GM21423 (cell line): ENCODE measurements at regions not wholly inside any gene's neighbourhood (a gene's known extent, or its start where the extent isn't known, plus 50 kb on each side); places are given as distances from the start of the nearest gene placed in this dataset.

ENCODE experiments used
- ATAC-seq: cut with Tn5 transposase; IDR thresholded peaks from one replicate; pipeline ENCODE4 v1.9.1; 2021; ENCODE audit warnings: mild to moderate bottlenecking, moderate library complexity; ENCODE audit not compliant: unreplicated experiment

DNA sequence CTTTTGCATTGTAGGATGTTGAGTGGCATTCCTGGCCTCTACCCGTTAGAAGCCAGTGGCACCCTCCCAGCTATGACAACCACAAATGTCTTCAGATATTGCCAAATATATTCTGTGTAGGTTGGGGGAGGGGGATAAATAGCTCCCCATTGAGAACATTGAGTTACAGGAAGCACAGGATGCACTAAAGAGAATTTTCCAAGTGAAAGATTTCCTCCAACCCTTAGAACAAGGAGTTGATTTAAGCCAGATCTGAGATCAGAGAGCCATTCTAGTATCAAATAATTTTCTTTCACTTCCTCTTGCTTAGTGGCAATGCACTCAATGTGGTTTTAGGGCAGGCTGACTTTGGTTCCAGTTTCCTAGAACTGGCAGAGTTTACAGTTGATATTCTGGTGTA is 436.6 kb downstream of the C4orf33 start:
- ATAC-seq, result peak; percentile 96

DNA sequence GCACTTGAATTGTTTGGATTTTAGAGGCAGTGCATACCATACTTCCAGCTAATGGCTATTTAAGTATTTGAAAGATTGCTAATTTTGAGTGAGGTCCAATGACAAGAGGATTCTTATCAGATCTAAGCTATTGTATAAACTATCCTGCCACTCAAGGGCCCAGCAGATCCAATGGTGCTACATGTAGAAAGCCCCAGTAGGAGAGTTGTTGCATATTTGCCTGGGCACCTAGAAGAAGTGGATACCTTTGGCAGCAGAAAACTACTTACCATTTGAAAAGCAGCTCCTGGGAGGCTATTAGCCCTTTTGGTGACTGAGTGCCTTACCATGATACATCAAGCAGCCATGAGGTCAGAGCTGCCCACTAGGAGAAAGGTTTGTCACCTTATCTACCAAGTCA is 447.3 kb downstream of the C4orf33 start:
- ATAC-seq, result no peak

DNA sequence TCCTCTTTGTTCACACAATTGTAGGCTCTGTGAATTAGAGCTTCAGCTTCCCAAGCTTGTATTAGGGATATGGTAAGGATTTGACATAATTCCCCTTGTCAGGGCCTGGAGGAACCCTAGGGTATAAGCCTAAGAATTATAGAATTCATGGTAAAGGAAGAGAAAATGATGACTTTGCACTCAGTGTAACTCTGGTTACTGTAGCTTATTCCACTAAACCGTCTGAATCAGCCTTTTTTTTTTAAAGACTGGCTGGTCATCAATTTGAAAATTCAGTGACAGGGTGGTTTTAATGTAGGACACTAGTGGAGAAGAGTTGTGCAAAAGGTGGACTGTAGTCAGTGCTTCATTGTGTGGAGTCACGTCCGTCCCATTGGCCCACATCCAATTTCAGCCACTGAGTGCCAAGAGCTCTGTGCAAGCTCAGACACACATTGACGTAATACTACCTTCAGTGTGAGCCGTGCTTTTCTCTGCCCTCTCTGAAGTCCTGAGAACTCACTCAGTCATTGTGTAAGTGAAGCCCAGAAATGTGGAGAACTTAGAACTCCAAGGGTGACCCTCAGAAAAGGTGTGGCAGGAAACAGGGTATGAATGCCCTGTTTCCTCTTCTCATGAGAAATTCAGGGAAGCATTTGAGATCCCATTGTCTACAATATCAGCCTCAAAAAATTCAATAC is 449.8 kb downstream of the C4orf33 start:
- no peak for ATAC-seq

DNA sequence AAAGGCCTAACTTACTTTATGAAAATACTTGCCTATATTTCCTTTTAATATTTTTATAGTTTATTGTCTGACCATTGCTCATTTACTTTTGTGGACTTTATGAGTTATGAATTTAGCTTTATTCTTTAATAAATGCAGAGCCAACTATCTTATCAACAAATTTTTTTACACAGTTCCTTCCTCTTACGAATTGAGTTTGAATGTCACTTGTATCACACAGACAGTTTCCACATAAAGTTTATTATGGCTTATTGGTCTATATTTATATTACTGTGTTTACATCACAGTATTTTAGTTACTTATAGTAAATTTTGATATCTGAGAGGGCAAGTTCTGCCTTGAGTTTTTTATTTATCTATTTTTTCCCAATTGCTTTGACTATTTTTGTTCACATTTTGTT is 450.6 kb downstream of the C4orf33 start:
- ATAC-seq, result no peak

DNA sequence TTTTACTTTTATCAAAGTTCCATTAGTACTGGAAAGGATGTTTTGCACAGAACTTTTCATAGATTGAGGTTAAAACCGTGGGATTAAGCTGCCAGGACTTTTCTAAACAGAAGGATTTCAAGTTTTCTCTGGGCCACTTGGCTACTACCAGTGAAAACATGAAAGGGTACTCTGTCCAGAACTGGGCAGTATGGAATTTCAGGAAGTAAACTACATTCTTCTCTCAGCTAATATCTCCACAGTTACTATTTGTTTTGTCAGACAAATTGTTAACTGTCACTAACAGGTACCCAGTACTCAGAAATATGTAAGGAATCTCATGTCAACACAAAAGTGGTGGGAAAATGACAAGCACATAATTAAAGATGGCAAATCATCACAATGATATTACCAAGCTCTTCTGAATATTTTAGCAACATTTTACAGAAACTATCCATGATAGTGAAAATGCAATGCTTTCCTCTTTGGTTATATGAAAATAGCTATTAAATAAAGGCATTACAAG is 454.4 kb downstream of the C4orf33 start:
- no peak for ATAC-seq

DNA sequence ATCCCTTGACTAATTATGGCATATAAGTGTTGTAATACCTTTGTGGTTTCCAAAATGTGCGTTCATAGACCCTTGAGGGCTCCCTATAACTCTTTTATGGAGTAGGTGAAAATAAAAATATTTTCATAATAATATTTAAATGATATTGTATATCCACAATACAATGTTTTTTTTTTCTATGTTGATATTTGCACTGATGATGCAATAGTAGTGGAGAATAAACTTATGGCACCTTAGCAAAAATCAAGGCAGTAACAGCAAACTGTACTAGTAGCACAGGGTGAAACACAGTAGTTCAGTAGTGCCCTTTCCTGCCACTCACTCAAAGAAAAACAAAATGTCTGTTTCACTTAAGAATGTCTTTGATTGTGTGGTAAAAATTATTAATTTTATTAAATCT is 465.3 kb downstream of the C4orf33 start:
- no peak for ATAC-seq

DNA sequence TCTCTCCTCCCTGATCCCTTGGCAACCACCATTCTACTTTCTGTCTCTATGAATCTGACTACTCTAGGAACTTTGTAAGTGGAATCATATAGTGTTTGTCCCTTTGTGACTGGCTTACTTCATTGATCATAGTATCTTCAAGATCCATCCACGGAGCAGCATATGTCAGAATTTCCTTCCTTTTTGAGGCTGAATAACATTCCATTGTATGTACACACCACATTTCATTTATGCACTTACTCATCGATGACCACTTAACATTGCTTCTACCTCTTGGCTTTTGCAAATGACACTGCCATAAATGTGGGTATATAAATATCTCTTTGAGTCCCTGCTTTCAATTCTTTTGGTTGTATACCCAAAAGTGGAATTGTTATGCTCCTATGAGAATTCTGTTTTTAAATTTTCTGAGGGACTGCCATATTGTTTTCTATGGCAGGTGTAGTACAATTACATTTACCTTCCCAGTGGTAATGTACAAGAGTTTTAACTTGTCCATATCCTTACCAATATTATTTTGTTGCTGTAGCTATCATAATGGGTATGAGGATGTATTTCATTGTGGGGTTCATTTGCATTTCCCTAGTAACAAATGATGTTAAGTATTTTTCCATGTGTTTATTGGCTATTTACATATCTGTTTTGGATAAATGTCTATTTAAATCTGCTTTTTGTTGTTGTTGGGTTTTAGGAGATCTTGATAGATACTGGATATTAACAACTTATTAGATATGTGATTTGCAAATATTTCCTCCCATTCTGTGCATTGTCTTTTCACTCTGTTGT is 466.1 kb downstream of the C4orf33 start:
- no peak for ATAC-seq

DNA sequence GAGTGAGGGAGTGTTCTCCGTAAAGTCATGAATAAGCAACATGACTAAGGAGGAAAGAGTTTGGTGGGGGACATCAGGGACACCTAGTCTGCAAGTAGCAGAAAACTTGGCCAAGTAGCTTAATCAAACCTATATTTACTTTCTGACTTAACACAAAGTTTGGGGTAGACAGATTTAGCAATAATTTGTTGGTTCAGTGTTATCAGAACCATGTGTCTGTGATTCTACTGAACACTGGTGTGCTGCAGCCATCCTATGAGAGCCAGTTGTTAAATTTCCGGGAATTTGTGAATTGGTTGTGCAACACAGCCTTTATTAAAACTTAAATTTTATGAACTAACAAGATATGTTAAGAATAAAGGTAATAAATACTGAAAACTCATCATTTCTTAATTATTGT is 469.3 kb downstream of the C4orf33 start:
- ATAC-seq, result no peak

DNA sequence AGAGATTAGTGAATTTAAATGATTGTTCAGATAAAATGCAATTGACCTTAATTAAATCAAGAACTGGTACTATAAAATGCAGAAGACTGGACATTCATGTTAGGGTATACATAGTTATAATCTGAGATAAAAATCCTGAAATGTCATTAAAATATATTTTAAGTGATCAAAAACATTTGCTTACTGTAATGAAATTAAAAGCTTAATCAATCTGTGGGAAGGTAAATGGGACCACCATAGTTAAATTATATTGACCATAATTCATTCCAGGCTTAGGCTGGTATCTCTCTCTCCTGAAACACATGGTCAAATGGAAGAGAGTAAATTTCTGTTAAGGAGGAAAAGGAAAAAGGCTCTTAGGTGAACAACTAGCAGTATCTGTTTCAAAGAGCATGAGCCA is 474.4 kb downstream of the C4orf33 start:
- no peak for ATAC-seq

DNA sequence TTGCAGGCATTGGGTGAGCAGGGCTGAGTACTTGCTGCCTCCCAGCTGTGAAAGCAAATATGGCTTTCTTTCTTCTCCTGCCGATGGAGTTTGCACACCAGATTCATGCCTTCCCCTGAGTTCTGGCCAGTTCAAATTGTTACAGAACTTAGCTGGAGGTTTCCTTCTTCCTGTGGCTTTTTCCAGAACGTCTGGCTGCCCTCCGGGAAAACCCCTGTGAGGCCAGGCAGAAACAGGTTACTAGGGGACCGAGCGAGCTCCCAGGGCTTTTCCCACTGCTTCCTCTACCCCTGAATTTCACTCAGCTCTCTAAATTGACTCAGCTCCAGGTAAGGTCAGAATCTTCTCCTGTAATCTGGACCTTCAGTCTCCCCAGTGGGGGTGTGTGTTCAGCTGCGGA is 482.4 kb downstream of the C4orf33 start:
- no peak for ATAC-seq

DNA sequence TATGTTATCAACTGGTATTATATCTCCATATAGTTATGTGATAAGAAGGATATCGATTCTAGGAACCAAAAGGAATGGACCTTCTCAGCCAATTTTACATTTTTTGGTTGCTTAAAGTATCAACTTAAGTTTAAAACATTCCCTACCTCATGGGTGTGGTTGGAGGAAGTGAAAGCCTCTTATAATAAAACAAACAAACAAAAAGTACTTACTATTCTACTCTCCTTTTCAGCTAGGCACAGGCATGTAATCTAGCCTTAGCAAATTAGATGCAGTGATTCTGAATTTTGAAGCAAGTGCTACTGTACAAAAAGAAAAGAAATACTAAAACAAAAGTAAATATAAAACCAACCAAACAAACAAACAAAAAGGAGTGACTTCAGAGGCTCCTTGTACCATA is 485.4 kb downstream of the C4orf33 start:
- no peak for ATAC-seq

DNA sequence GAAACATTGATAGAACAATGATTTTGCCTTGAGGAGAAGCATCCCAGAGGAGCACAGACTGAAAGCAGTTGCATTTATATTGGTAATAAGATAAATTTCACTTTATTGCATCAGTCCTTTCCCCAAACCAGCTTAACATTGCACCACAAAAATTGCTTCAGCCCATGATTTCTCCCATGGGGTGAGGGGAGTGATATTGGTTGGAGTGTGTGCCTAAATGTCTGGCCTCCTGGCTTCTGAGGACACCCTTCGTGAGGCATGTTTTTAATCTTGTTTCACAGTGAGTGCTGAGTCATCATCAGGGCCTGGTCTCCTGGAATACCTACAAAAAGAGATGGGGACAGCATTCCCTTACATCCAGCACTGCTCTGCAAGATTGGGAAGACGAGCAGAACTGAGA is 487.9 kb downstream of the C4orf33 start:
- no peak for ATAC-seq

DNA sequence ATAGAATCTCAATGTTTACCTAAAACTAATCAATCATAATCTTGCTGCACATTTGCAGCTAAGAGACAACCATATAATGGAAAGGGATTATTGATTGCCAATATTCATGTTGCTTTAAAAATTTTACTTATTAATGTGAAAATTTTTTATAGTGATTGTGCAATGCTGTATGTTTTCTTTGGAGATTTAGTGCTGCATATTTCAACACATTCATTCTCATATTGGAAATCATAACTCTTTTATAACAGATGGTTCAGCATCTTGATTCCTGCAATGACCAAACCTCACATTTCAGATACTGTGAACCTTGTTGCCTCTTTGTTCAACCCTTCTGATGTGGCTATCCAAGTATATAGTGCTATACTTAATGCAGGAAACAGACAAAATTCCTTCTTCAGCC is 502.6 kb downstream of the C4orf33 start:
- no peak for ATAC-seq

DNA sequence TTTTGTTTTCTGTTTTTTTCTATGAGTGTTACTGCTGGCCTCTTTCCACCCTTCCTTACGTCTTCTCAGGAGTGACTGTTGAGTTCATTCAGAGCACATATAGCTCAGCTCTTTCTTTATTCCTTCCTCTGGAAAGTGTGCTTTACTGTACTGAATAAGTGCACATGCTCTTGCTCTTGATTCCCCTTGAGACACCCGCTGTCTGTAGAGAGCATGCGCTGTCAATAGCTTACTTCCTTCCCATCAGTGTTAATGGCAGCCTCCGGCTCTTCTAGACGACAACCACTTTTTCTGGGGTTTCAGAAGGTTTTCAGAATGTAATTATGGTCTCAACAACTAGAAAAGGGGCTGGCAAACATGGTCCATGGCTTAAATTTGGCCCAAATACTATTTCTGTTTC is 504.9 kb downstream of the C4orf33 start:
- ATAC-seq, result no peak

DNA sequence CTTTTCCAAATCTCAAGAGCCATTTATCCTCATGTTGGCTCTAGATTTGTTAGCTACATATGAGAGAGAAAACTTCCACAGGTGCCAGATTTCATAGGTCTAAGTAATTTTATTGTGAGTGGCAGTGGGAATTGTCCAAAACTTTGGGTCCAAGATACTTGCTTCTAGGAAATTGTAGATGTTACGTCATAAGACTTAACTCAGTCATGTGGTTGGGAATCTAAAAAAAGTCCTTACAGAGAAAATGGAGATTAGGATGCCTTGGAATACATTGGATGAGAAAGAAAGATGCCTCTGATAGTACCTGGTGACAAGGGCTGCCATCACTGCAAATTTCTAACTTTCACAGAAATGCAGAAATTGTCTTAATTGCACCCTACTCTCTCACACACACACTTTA is 506.5 kb downstream of the C4orf33 start:
- ATAC-seq, result no peak

DNA sequence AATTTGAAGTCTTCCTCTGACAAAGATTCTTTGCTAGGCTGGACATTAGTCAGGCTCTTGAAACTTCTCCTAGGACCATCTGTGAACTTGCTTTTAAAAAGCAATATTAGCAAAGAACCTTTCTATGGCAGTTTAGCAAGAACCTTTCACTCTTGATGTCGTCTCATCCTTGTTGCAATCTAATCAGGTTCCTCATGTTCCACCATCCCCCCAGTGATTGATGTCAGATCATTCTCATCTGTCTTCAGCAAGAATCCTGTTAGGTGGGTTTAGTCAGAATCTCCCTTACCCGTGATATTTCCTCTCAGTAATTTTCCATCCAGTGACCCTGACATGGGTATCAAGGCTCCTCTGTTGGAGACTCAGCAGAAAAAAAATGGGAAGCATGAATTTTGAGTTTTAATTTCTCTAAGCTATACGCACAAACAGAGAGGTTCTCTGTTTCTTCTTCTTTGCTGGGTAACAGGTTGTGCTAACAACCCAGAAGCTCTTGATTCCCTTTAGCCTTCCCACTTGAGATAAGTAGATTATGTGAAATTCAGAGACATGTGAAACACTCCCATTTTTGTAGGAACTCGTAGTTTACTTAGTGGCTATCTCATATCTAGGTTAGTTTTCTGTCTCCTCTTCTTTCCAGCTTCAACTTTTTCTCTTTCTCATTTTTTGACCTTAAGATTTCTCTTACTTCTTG is 507.4 kb downstream of the C4orf33 start:
- no peak for ATAC-seq

DNA sequence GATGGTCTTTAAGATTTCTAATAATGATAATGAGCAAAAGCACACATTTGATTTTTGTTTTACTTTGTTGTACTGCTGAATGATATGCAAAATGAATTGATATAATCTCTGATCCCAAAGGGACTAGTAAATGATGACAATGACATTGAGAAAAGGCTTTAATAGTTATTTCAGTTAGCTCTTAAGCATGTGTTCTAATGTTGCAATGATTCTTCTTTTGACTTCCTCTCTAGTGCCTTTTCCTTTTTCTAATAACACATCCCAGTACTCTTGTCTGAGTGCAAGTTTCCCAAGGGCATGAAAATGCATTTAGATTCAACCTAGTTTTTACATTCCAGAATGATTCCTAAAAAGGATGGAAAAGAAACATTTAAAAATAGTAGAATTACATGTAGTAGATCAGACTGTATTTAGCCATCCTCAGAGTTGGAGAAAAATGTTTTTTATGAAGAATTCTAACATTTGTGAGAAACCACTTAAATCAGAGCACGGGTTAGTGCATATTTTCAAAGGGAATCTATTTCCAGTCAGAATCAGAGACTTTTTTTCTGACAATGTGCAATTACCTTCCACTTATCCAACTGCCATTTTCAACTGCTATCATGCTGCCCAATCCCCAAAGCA is 508.8 kb downstream of the C4orf33 start:
- no peak for ATAC-seq

DNA sequence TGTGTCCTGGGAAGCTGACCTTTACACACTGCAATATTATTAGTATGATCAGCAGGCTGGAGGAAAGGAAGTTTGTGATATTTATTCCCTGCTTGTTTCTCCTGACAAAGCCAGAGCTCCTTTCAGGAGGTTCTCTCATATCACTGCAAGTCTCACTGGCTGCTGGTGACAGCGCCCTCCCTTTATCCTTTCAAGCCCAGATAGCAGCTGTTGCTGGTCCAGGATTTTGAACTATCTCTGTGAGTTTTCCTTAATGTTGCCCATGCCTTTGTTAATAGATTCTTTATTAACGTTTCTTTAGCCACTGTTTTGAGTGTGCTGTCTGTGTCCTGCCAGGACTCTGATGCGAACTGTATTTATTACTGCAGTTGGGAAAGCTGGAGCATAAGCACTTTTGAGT is 518.7 kb downstream of the C4orf33 start:
- no peak for ATAC-seq

DNA sequence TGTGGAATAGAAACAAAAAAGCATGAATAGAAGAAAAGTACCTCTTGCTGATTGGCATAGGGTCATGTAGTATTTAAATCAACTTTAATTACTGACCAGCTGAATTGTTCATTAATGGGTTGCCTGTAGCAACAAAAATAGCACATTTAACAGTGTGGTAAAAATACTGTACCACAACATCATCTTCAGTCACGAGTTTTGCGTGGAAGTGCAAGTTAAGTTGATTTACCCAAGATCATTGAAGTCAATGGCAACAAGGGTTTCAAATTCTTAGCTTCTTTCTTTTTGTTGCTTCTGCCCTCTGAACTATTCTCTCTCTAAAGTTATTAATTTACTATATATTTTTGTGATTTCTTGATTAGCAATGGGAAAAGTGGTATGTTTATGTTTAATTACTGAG is 526.6 kb downstream of the C4orf33 start:
- ATAC-seq, result no peak

DNA sequence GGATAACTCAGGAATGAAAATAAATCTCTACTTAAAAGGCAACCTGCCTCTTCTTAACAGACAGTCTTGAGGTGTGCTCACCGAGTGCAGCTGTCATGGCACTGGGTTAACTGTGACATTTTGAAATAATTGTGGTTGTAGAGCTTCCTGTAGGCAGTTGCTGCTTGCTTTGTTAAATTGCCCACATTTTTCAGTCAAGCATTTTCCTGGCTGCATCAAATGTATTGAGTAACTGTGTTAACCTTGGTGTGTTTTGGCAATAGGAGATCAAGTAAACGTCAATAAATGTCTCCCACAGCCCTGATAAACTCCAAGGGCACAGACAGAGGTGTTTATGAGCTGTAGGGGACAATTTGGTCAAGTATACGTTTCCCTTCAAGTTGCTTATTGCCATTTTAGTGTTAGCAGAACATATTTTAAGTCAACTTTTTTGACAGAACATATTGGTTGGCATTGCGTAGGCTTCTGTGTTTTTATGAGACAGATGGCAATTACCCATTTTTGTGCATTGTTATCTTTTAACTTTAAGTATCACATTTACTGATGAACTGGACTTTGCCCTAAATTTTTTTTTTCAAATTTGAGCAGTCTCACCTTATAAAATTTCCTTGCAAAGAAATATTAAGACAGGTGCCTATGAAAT is 527.4 kb downstream of the C4orf33 start:
- ATAC-seq, result no peak

DNA sequence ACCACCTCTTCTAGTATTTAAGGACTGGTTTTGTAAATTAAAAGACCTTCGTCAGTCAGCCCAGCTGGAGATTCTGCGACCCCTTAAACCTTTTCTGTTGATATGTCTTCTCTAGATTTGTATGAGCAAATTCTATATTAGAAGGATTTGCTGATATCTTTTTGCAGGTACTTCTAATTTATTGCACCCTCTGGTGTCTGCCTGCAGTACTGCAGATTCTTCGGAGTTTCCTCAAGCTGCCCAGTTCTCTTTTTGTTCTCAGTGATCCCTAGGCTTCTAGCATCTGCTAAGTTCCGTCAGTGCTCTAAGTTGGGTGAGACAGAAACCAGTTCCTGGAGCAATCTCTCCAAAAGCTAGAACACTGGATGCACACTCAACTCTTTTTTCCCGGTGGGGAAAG is 545.2 kb downstream of the C4orf33 start:
- peak; percentile 74 for ATAC-seq
